ENCODE measurements at regions not wholly inside any gene's neighbourhood (a gene's known extent, or its start where the extent isn't known, plus 50 kb on each side); places are given as distances from the start of the nearest gene placed in this dataset.

GRCh38 chr10:85430991-85431390 is 935.6 kb downstream of the GRID1 start:
- WGBS (ENCODE audit: extremely low coverage, insufficient coverage, insufficient read length), result no CpG with 5 or more reads among the region's 2 CpGs
- no peak overlapping the region for H3K4me2 ChIP-seq (ENCODE audit: low read length)
- H3K9ac ChIP-seq (ENCODE audit: low read length), result no peak overlapping the region

GRCh38 chr10:85433248-85433647 is 933.3 kb downstream of the GRID1 start:
- no CpG with 5 or more reads among the region's 7 CpGs for WGBS (ENCODE audit: extremely low coverage, insufficient coverage, insufficient read length)
- Histone ChIP-seq H2AK5ac (ENCODE audit: low read length) (no peak overlapping the region), H4K12ac (ENCODE audit: low read depth, low read length) (no peak overlapping the region), H3K36me3 (ENCODE audit: control insufficient read depth in 1 of 2, insufficient read depth in 2 of 2, low read length in 2 of 2) (no peaks in the 10 kb centered on the region), H2BK120ac (ENCODE audit: insufficient read depth, low read length, poor library complexity) (no peak overlapping the region), H3K23ac (ENCODE audit: low read length) (no peak overlapping the region), H4K91ac (ENCODE audit: low read depth, low read length) (no peak overlapping the region), H3K4me1 (ENCODE audit: control insufficient read depth in 1 of 2, insufficient read depth in 2 of 2, low read length in 2 of 2) (peaks cover 0 to 3% of the 10 kb centered on the region in 2 experiments), H3K27me3 (ENCODE audit: insufficient read depth, low read length) (no peaks in the 10 kb centered on the region), H3K4ac (ENCODE audit: low read depth, low read length) (no peak overlapping the region), H2AFZ (ENCODE audit: insufficient read depth, low read length, poor library complexity) (no peak overlapping the region), H3K79me1 (ENCODE audit: low read length) (no peaks in the 10 kb centered on the region), H3K9me3 (ENCODE audit: insufficient read depth, low read depth, low read length) (no peaks in the 10 kb centered on the region), H2BK12ac (ENCODE audit: low read length) (no peak overlapping the region), H3K9ac (ENCODE audit: low read length) (no peak overlapping the region), H3K4me3 (ENCODE audit: low read depth, low read length) (no peak overlapping the region), H2BK5ac (ENCODE audit: low read depth, low read length, poor library complexity) (no peak overlapping the region), H3K4me2 (ENCODE audit: low read length) (no peak overlapping the region), H3K79me2 (ENCODE audit: control insufficient read depth, insufficient read depth, low read length, poor library complexity) (no peaks in the 10 kb centered on the region), H4K8ac (ENCODE audit: low read depth, low read length) (no peak overlapping the region), H3K18ac (ENCODE audit: low read length) (no peak overlapping the region), H3K14ac (ENCODE audit: low read length) (no peak overlapping the region), H3K27ac (ENCODE audit: low read depth, low read length) (no peak overlapping the region)
- no peak for DNase-seq

More at GRCh38 chr10:85430991-85431390, 935.6 kb downstream of the GRID1 start:
- no peak overlapping the region for H3K4me3 ChIP-seq (ENCODE audit: low read depth, low read length)
- H3K27ac ChIP-seq (ENCODE audit: low read depth, low read length), result no peak overlapping the region
- H3K9me3 ChIP-seq (ENCODE audit: insufficient read depth, low read depth, low read length), result peaks cover 2% of the 10 kb centered on the region
- no peaks in the 10 kb centered on the region for H3K79me2 ChIP-seq (ENCODE audit: control insufficient read depth, insufficient read depth, low read length, poor library complexity)
- H4K8ac ChIP-seq (ENCODE audit: low read depth, low read length), result no peak overlapping the region
- no peak for DNase-seq
- H3K27me3 ChIP-seq (ENCODE audit: insufficient read depth, low read length), result no peaks in the 10 kb centered on the region
- no peak overlapping the region for H3K14ac ChIP-seq (ENCODE audit: low read length)
- H2AFZ ChIP-seq (ENCODE audit: insufficient read depth, low read length, poor library complexity), result no peak overlapping the region
- no peak overlapping the region for H3K18ac ChIP-seq (ENCODE audit: low read length)
- H2BK5ac ChIP-seq (ENCODE audit: low read depth, low read length, poor library complexity), result no peak overlapping the region
- no peaks in the 10 kb centered on the region for H3K79me1 ChIP-seq (ENCODE audit: low read length)
- H2BK120ac ChIP-seq (ENCODE audit: insufficient read depth, low read length, poor library complexity), result no peak overlapping the region
- no peak overlapping the region for H3K4ac ChIP-seq (ENCODE audit: low read depth, low read length)
- no peak overlapping the region for H2BK12ac ChIP-seq (ENCODE audit: low read length)
- H2AK5ac ChIP-seq (ENCODE audit: low read length), result no peak overlapping the region
- H4K12ac ChIP-seq (ENCODE audit: low read depth, low read length), result no peak overlapping the region
- H3K36me3 ChIP-seq (ENCODE audit: control insufficient read depth in 1 of 2, insufficient read depth in 2 of 2, low read length in 2 of 2), result no peaks in the 10 kb centered on the region
- no peak overlapping the region for H4K91ac ChIP-seq (ENCODE audit: low read depth, low read length)
- no peak overlapping the region for H3K23ac ChIP-seq (ENCODE audit: low read length)
- peaks cover 0 to 3% of the 10 kb centered on the region in 2 experiments for H3K4me1 ChIP-seq (ENCODE audit: control insufficient read depth in 1 of 2, insufficient read depth in 2 of 2, low read length in 2 of 2)

- Histone ChIP-seq H2AK5ac (ENCODE audit: low read length) (no peak overlapping the region), H3K36me3 (ENCODE audit: control insufficient read depth in 1 of 2, insufficient read depth in 2 of 2, low read length in 2 of 2) (no peaks in the 10 kb centered on the region), H3K4me2 (ENCODE audit: low read length) (no peak overlapping the region), H3K18ac (ENCODE audit: low read length) (no peak overlapping the region), H3K23ac (ENCODE audit: low read length) (no peak overlapping the region), H4K91ac (ENCODE audit: low read depth, low read length) (no peak overlapping the region), H3K14ac (ENCODE audit: low read length) (no peak overlapping the region), H4K8ac (ENCODE audit: low read depth, low read length) (no peak overlapping the region), H3K4me3 (ENCODE audit: low read depth, low read length) (no peak overlapping the region), H2AFZ (ENCODE audit: insufficient read depth, low read length, poor library complexity) (no peak overlapping the region), H4K12ac (ENCODE audit: low read depth, low read length) (no peak overlapping the region), H2BK12ac (ENCODE audit: low read length) (no peak overlapping the region), H3K4me1 (ENCODE audit: control insufficient read depth in 1 of 2, insufficient read depth in 2 of 2, low read length in 2 of 2) (no peaks in the 10 kb centered on the region), H3K9ac (ENCODE audit: low read length) (no peak overlapping the region), H3K9me3 (ENCODE audit: insufficient read depth, low read depth, low read length) (peaks cover 2% of the 10 kb centered on the region), H3K4ac (ENCODE audit: low read depth, low read length) (no peak overlapping the region), H2BK5ac (ENCODE audit: low read depth, low read length, poor library complexity) (no peak overlapping the region), H3K27me3 (ENCODE audit: insufficient read depth, low read length) (no peaks in the 10 kb centered on the region), H3K79me2 (ENCODE audit: control insufficient read depth, insufficient read depth, low read length, poor library complexity) (no peaks in the 10 kb centered on the region), H2BK120ac (ENCODE audit: insufficient read depth, low read length, poor library complexity) (no peak overlapping the region), H3K27ac (ENCODE audit: low read depth, low read length) (no peak overlapping the region), H3K79me1 (ENCODE audit: low read length) (peaks cover 2% of the 10 kb centered on the region)
- DNase-seq, result no peak
- no CpG with 5 or more reads among the region's 2 CpGs for WGBS (ENCODE audit: extremely low coverage, insufficient coverage, insufficient read length)
Measured at GRCh38 chr10:85444868-85445267, 921.7 kb downstream of the GRID1 start.

- WGBS (ENCODE audit: extremely low coverage, insufficient coverage, insufficient read length), result no CpG with 5 or more reads among the region's 2 CpGs
- Histone ChIP-seq H2BK120ac (ENCODE audit: insufficient read depth, low read length, poor library complexity) (no peak overlapping the region), H3K79me2 (ENCODE audit: control insufficient read depth, insufficient read depth, low read length, poor library complexity) (no peaks in the 10 kb centered on the region)
Measured at GRCh38 chr10:85445702-85446101, 920.9 kb downstream of the GRID1 start.

More at GRCh38 chr10:85445702-85446101, 920.9 kb downstream of the GRID1 start:
- Histone ChIP-seq H2AK5ac (ENCODE audit: low read length) (no peak overlapping the region), H3K18ac (ENCODE audit: low read length) (no peak overlapping the region), H2BK5ac (ENCODE audit: low read depth, low read length, poor library complexity) (no peak overlapping the region), H4K12ac (ENCODE audit: low read depth, low read length) (no peak overlapping the region), H3K27me3 (ENCODE audit: insufficient read depth, low read length) (no peaks in the 10 kb centered on the region), H3K9ac (ENCODE audit: low read length) (no peak overlapping the region), H2BK12ac (ENCODE audit: low read length) (no peak overlapping the region), H3K14ac (ENCODE audit: low read length) (no peak overlapping the region), H3K23ac (ENCODE audit: low read length) (no peak overlapping the region), H3K4me1 (ENCODE audit: control insufficient read depth in 1 of 2, insufficient read depth in 2 of 2, low read length in 2 of 2) (no peaks in the 10 kb centered on the region), H3K4ac (ENCODE audit: low read depth, low read length) (no peak overlapping the region), H3K79me1 (ENCODE audit: low read length) (peaks cover 2% of the 10 kb centered on the region), H3K27ac (ENCODE audit: low read depth, low read length) (no peak overlapping the region), H4K91ac (ENCODE audit: low read depth, low read length) (no peak overlapping the region), H3K9me3 (ENCODE audit: insufficient read depth, low read depth, low read length) (peaks cover 2% of the 10 kb centered on the region), H2AFZ (ENCODE audit: insufficient read depth, low read length, poor library complexity) (no peak overlapping the region), H4K8ac (ENCODE audit: low read depth, low read length) (no peak overlapping the region), H3K4me3 (ENCODE audit: low read depth, low read length) (no peak overlapping the region), H3K4me2 (ENCODE audit: low read length) (no peak overlapping the region), H3K36me3 (ENCODE audit: control insufficient read depth in 1 of 2, insufficient read depth in 2 of 2, low read length in 2 of 2) (no peaks in the 10 kb centered on the region)
- DNase-seq, result peak; percentile 26 to 76
